GM18520 (cell line): ENCODE measurements at regions not wholly inside any gene's neighbourhood (a gene's known extent, or its start where the extent isn't known, plus 50 kb on each side); places are given as distances from the start of the nearest gene placed in this dataset.

Experiments used
- ATAC-seq: cut with Tn5 transposase; IDR thresholded peaks from one replicate; pipeline ENCODE4 v1.9.1; 2021; ENCODE audit not compliant: unreplicated experiment

DNA sequence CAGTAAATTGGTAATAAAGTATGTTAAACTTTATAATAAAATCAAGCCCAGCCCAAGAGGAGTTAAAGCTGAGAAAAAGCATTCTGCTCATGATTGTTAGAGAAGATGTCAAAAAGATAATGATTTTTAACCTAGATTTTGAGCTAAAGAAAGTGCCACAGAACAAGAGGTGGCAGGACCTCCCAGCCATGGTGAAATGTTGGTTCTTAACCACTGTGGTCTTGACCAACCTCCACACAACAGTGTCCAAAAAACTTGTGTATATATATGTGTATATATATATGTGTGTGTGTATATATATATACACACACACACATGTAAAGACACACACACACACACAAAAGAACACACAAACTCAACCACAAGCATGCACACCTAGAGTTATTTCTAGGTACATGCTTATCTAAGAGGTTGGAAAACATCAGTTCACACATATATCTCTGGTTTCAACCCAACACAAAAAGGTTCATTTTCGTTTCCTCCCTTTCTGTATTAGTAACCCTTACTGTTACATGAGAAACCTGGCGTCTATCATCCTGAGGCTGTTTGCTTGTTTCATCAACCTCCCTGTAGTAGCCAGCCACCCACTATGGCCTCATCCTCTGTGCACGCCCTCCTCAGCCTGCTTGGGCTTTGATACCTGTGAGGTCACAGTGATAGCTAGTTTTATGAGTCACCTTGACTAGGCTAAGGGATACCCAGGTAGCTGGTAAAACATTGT is 631.8 kb upstream of the ID2 start:
- ATAC-seq, result peak; percentile 88

DNA sequence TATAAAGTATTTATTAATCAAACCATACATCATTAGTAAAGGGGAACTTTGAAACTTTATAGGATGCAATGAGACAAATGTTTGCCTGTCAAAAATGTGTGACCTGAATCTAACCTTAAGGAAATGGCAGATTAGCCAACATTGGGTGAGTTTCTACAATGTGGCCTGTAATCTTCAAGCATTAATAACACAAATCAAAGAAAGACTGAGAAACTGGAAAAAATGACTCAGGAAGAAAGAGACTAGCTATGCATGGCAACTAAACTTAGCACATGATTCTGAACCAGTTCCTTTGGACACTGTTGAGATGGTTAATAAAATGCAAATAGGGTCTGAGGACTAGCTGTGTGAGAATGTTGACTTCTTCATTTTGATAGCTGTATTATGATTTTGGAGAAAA is 628.6 kb upstream of the ID2 start:
- no peak for ATAC-seq

DNA sequence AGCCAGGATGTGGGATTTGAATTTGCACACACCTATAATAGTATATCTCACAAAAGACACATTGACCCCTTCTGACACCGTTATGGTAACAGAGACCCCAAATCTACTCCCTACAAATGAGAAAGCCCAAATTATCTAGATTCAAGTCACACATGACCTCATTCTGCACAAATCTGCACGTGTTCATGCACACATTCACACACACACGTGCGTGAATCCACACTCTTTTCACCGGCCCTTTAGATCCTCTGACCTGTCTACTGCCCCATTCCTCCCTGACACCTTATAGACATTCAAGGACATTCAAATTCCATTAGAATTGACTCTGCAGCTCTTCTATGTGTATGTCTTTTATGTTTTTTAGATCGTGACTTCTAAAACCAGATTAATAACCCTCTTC is 627.8 kb upstream of the ID2 start:
- ATAC-seq, result no peak

DNA sequence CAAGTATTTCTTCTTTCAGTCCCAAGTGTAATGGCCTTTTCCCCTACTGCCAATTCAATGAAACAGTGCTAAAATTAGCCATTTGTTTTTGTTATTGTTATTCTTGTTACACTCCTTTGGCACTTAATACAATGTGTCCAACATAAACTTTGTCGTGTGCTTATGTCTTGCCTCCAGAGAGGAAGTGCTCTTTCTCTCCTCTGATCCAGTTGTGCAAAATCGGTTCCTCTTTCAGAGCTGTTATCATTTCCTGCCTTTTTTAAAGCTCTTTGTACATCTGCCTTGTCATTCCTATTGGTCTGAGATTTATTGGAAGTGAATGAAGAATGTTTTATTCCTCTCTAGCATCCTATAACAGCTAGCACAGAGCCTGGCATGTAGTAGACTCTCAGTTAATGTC is 623.2 kb upstream of the ID2 start:
- no peak for ATAC-seq

DNA sequence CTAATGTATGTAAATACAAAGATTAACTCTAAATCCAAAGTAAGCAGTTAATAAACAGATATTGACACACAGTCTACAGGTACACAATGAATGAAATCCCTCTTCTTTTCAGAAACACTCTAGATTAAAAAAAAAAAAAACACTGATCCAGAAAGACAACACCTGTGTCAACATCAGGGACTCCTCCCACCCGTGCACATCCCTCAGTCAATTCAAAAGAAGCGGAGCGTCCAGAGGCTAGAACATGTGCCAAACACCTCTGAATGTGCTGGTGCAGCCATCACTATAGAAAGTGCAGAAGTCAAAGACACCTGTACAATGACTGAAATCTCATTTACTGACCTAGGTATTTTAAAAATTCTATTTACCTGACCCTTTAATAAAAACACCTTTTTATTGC is 622.6 kb upstream of the ID2 start:
- ATAC-seq, result no peak

DNA sequence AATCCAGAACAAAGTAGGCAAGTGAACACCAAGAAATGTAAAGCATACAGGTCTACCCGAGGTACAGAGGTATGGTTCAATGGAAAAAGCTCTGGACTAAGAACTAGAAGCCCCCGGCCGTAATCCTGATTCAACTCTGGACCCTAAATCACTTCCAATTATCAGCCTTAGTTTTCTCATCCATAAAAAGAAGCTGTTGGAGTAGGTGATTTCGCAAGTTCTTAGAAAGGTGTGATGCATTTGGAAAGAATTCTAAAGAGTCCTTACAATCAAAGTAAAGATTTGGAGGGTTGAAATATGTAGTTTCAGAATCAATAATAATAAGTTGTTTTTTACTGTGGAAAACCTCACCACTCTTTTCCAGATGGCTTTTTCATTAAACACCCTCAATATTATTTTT is 622.1 kb upstream of the ID2 start:
- no peak for ATAC-seq

DNA sequence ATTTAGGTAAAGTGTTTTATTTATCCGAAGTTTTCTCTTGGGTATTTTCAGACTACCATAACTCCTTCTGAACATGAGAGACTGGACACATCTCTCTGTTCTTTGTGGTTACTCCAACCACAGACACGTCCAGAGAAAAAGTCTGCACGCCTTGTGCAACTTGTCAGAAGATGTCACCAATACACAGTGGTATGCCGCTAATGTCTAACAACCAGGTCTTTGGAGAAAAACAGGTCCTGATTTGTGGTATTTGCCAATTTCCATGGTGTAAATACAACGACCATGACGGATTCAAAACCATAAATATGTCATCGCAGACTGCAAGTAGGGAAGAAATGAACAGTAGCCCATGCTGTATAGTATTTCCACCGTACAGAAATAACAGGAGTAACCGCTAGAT is 620.6 kb upstream of the ID2 start:
- ATAC-seq, result no peak

DNA sequence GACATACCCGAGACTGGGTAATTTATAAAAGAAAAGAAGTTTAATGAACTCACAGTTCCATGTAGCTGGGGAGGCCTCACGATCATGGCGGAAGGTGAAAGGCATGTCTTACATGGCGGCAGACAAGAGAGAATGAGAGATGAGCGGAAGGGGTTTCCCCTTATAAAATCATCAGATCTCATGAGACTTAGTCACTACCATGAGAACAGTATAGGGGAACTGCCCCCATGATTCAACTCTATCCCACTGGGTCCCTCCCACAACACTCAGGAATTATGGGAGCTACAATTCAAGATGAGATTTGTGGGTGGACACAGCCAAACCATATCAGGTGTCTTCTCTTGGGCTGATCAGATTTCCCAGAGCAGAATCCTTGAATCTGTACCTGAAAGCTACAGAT is 617.3 kb upstream of the ID2 start:
- no peak for ATAC-seq

DNA sequence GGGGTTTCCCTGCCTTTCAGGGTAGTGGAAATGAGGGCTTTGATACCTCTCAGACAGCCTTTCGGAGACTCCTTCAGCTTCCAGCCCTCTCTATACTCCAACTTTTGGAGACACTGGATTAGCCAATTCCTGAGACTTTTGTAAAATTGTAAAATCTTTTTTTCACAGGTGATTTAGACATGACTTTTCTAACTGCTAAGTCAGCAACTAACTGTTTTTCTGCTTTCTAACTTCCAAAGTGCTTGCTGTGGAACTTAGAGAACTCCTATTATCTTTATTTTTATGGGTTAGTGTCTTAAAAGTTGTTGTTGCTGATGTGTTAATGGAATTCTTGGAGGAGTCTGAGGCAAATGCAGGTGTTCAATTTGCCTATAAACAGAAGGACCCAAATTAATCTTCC is 616.7 kb upstream of the ID2 start:
- no peak for ATAC-seq

DNA sequence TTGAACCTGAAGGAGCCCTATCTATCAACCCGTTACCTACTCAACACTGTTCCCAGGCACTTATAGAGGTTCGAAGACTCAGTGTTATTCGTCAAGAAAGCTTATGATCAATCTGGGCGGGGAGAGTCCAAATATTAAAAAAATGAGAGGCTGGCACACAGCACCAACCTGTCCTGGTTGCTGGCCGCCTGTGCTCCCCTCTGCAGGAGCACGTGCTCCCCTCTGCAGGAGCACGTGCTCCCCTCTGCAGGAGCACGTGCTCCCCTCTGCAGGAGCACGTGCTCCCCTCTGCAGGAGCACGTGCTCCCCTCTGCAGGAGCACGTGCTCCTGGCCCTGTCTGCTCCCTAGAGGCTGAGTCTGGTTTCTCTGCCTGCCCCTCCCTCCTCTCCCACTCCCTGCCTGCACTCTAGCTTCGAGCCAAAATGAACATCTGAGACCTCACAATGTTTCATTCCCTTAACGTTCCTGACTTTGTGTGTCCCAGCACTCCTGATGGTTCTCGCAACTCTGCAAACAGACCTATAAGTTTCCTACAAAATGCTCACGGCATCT is 614.0 kb upstream of the ID2 start:
- ATAC-seq, result no peak

DNA sequence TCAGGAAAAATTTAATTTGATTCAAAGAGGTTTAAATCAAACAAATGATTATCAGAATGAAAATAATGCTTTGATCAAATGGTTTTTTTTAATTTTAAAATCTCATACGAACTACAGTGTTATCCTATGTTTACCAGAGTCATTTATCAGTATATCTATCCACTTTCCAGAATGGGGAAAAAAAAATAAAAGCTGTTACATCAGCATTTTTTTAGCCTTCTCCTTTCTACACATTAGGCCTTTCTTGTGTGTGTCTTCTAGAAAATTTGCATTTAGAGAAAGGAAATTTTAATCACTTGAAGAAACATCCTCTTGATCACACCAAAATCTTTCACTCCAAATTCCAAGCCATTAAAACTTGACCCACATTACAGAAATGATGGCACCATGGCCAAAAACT is 608.9 kb upstream of the ID2 start:
- ATAC-seq, result no peak

DNA sequence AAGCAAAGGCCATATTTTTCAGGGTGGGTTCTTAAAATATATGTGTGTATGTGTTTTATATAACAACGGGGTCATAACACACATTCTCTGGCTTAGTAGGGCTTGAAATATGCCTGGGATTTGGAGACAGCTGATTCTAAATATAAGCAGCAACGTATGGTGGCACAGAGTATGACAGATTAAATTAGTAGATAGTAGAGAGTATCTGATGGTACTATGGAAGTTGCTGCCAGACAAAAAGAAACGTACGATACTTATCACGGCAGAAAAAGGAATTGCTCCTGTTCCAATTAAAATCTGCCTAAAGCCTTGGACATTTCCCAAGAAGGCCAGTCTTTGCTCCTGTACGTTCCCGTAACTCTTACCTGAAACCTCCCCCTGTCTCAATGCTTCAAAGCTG is 607.9 kb upstream of the ID2 start:
- no peak for ATAC-seq

DNA sequence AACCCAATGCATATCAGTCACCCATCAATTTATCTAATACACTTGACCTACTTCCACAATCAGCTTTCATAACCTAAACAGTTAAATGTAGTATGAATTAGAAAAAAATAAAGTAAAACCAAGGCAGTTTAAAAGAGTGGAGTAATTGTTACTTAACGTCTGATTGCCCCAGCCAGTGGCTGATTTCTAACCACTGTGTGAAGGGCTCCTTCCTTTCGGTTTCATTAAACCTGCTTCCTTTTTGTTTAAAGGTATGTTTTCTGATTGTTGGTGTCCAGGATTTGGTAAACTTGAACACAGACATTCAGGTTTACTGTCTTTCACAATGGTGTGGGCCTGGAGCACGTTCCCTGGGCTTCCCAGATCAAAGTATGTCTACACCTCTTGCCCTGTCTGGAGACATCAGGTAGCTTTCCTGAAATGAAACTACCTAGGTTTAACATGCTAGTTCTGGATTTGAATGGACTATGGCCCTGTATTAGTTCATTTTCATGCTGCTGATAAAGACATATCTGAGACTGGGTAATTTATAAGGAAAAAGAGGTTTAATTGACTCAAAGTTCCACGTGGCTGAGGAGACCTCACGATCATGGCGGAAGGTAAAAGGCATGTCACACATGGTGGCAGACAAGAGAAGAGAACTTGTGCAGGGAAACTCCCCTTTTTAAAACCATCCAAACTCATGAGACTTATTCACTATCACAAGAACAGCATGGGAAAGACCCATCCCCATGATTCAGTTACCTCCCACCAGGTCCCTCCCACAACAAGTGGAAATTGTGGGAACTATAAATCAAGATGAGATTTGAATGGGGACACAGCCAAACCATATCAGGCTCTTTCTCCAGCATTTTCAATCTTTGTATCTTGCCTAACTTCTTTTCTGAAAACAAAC is 605.2 kb upstream of the ID2 start:
- no peak for ATAC-seq

DNA sequence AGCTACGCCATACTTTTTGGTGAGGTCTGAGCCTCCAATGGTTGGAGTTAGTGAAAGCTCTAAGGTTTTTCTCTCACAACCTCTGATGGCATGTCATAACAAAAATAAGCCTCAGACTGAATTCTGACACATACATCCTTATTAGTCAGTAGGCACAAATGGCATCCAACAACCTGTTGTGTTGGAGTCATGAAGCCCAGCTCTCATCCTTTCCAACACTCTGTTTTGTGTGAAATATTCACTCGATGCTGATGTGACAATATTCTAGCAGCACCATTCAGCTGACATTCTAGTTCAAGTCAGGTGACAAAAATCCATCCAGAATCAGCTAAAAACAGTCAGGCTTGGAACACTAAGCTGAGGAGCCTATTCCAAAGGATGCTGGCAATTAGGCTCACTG is 603.2 kb upstream of the ID2 start:
- no peak for ATAC-seq

DNA sequence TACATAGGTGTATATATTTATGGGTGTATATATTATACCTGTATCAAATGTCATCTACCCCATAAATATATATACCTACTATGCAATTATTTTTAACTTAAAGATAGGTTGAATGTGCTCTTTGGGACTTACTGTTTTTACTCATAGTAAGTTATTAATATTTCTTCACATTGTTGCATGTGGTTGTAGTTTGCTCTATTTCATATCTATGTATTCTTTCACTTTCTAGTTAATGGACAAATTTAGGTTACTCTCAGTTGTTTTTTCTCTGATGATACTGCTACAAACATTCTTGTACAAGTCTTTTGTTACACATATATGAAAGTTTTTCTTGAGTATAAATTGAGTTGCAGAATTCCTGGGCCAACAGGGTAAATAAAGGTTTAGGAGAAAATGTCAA is 601.8 kb upstream of the ID2 start:
- ATAC-seq, result no peak

DNA sequence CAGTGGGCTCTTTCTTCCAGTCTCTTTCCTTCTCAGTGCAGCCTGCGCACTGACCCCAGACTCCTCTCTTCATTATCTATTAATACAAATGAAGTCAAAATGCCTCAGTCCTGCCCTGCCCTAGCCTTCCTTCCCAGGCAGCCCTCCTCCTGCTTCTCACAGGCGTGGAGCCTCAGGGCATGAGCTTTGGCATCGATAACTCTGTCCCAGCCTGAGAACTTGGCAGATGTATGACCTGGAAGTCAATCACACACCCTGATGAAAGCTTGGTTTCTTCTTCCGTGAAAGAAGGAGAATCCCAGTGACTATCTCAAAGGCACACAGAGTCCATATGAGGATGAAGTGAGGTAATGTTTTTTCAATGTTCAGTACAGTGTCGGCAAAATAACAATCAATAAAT is 600.7 kb upstream of the ID2 start:
- no peak for ATAC-seq

DNA sequence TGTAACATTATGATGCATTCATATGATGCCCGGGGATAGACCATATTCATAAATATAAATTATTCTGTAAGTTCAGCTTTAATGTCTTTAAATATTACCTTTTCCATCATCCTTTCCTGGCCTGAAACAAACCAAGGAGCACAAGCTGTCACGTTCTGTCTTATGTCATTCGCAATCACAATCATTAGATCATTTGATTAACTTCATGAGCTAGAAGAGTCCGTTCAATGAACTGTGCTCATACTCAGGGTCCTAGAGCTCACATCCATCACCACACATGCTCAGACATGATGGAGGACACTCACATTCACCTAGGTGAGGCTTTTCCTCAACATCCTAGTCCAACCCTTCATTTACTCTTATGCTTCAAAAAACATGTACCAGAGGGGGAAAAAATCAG is 599.0 kb upstream of the ID2 start:
- no peak for ATAC-seq

DNA sequence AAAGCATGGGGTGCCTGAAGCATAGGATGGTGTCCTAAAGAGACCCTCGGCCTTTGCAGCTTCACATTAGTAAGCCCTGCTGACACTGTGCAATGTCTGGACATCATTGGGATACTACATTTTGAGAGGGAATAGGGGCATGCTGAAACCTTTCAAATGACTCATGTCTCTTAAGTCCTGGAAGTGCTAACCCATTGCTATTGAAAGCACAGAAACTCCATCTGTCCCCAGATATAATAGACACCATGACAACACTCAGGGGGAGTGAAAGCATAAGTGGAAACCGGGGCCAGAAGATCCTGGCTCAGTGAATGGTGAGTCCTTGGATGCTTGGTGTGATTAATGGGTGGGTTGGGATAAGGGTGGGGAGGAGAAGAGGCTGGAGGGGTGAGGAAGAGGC is 595.5 kb upstream of the ID2 start:
- ATAC-seq, result no peak

DNA sequence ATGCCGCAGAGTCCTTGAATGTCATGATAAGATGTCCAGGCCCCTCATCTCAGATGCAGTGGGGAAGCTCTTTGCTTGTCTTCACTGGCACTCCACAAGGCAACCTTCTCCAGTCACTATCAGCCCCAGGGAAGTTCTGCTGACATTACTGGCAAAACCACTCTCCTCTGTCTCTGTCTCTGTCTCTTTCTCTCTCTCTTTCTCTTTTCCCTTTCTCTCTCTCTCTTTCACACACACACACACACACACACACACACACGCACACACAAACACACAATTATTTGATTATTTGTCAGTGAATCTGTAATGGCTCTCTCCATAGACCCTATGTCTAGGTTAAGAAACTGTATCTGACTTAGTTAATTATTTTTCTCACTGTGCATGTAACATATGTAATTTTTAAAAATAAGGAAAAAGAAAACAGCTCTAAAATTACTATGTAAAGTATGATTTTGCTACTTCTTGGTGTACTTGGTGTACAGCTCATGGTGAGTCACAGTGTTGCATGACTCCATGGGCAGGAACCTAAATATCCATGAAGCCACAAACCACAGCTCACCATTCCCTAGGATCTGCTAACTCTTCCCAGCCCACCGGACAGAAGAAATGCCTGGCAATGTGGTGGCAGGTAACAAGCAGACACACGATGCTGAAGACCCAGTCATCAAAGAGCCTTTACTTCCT is 594.9 kb upstream of the ID2 start:
- no peak for ATAC-seq

DNA sequence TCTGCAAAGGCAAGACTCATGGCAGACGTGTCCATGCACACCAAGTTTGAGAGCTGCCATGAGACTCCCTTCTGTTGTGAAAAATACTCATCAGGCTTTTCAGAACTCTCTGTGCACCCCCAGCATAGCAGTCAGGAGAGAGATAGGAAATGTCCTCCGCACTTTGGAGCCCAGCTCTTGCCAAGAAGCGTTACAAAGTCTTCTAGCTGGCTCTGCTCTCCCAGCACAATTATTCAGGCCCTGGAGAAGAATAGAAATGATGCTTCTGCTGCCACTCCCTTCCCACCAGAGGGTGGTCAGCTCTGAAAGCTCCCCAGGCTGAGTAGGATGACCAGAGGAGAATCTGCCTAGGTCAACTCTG is 594.4 kb upstream of the ID2 start:
- no peak for ATAC-seq

DNA sequence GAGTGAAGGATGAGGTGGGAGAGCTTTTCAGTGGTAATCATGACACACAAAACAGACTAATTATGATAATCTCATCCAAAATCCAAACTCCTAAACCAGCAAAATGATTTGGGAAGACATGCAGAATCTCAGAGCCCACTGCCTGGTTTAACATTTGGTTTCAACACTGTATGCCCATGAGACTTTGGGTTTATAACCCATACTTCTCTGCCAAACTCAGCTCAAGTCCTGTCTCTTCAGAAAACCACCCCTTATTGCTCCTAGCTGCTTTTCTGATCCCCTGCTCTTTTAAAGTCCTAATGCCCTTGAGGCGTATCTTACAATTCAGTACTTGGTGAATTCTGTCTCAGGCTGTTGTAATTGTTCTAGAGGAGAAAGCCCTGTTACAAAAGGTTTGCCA is 593.0 kb upstream of the ID2 start:
- no peak for ATAC-seq

DNA sequence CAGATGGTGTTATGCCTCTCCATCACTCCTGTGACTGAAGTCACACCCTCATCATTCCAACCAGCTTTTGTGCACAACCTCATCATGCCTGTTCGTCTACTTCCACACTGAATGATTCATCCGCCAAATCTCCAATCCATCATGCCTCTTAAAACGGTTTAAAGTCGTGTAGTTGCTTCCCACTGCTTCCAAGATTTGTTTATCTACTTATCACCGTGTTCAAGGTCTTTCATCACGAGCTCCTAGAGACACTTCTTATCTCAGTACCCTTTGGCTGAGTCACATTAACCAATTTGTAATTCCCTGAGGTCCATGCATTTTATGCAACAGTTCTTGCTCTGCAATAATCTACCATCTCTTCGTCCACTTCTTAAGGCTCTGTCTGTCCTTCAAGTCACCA is 592.3 kb upstream of the ID2 start:
- no peak for ATAC-seq
